K562 (cell line): ENCODE measurements at regions not wholly inside any gene's neighbourhood (a gene's known extent, or its start where the extent isn't known, plus 50 kb on each side); places are given as distances from the start of the nearest gene placed in this dataset.

ENCODE experiments used
- ATAC-seq: fragments of 200-7000 bp; cut with Tn5 transposase; 3 replicates; pipeline ENCODE4 v1.9.1; 2020; ENCODE audit warnings: moderate library complexity
- BruUV-seq: library from RNA; stranded (reverse); fragments of 400-500 nt; replicated peaks from 2 replicates; lab custom pipeline; 2021; lab: Mats Ljungman, UMichigan
- CTCF ChIA-PET: fragments of 300-600 bp; formaldehyde crosslinking; extraction: SDS; loops from one replicate; lab custom pipeline; 2021; ENCODE audit warnings: low intra/inter-chr PET ratio; lab: Yijun Ruan, JAX
- POLR2A ChIA-PET: fragments of 300-600, 350-650 bp; sonication (Branson Sonifier 250); formaldehyde crosslinking; extraction: SDS; loops from one replicate; lab custom pipeline; 2021; ENCODE audit warnings: antibody characterized with exemption, inconsistent platforms; lab: Yijun Ruan, JAX
- DNase-seq, 4 experiments: peaks; one replicate each; pipeline versions ENCODE4 v3.0.0 to v3.0.0-alpha.2; 2011 to 2018; ENCODE audit warnings: low spot score in 3 of 4, mixed read lengths in 3 of 4; ENCODE audit errors: extremely low read depth in 1 of 4
- FAIRE-seq: peaks from 2 replicates; lab custom pipeline; 2011; peaks lifted over from hg19 to GRCh38; lab: Jason Lieb, UNC
- H2AFZ ChIP-seq: 2 replicates; pipeline ENCODE4 v1.6.0; 2011; ENCODE audit warnings: low read depth, low read length, control low read depth, inconsistent platforms
- H3K27ac ChIP-seq: fragments of 200-600 bp; 3 replicates; pipeline ENCODE4 v1.8.0; 2011; ENCODE audit warnings: low read depth, mild to moderate bottlenecking, control low read depth, inconsistent platforms, low read length, moderate library complexity, mixed read lengths; ENCODE audit errors: extremely low read depth
- H3K27me3 ChIP-seq, 2 experiments: fragments of 300-600 bp in 1 of 2; 2 replicates in 1 of 2; 3 replicates in 1 of 2; pipeline versions ENCODE4 v1.6.0 to v1.8.0; 2011; ENCODE audit warnings: inconsistent platforms in 2 of 2, low read length in 2 of 2, mild to moderate bottlenecking in 1 of 2, mixed read lengths in 1 of 2, moderate library complexity in 1 of 2; ENCODE audit not compliant: control insufficient read depth in 2 of 2, insufficient read depth in 2 of 2
- H3K36me3 ChIP-seq: fragments of 300-600 bp; 3 replicates; pipeline ENCODE4 v1.8.0; 2011; ENCODE audit warnings: mild to moderate bottlenecking, low read length, inconsistent platforms; ENCODE audit not compliant: control insufficient read depth, insufficient read depth
- H3K4me1 ChIP-seq, 2 experiments: fragments of 200-600 bp in 1 of 2; replicated peaks in 1 of 2; 2 replicates in 1 of 2; 3 replicates in 1 of 2; pipeline versions ENCODE4 v1.5.1 to v1.8.0; 2011; ENCODE audit warnings: inconsistent platforms in 2 of 2, low read length in 2 of 2, mild to moderate bottlenecking in 1 of 2, mixed read lengths in 1 of 2, moderate library complexity in 1 of 2; ENCODE audit not compliant: control insufficient read depth in 2 of 2, insufficient read depth in 2 of 2
- H3K4me2 ChIP-seq: 2 replicates; pipeline ENCODE4 v1.6.1; 2011; ENCODE audit warnings: low read length, control low read depth, inconsistent platforms, mixed read lengths; ENCODE audit not compliant: insufficient read depth
- H3K4me3 ChIP-seq: fragments of 200-600 bp; sonication (generic), shearing (Covaris generic); 2 replicates; pipeline ENCODE4 v1.5.1; 2016; ENCODE audit warnings: control low read depth, inconsistent platforms
- H3K79me2 ChIP-seq: fragments of 200-600 bp; 3 replicates; pipeline ENCODE4 v1.8.0; 2011; ENCODE audit warnings: low read length, inconsistent platforms; ENCODE audit not compliant: control insufficient read depth, insufficient read depth
- H3K9ac ChIP-seq, 2 experiments: 2 replicates each; pipeline versions ENCODE4 v1.6.0 to v1.6.1; 2011; ENCODE audit warnings: low read depth in 2 of 2, low read length in 2 of 2, control low read depth in 1 of 2, inconsistent platforms in 1 of 2, mild to moderate bottlenecking in 1 of 2, mixed read lengths in 1 of 2; ENCODE audit not compliant: insufficient read depth in 1 of 2
- H3K9me1 ChIP-seq: one replicate; pipeline ENCODE4 v1.6.0; 2011; ENCODE audit warnings: inconsistent platforms, mild to moderate bottlenecking, low read length, moderate library complexity; ENCODE audit not compliant: control insufficient read depth, insufficient read depth
- H3K9me3 ChIP-seq: replicated peaks from 2 replicates; pipeline ENCODE4 v1.5.1; 2011; ENCODE audit warnings: low read depth, low read length, inconsistent platforms; ENCODE audit not compliant: control insufficient read depth, insufficient read depth
- H4K20me1 ChIP-seq: replicated peaks from 2 replicates; pipeline ENCODE4 v1.6.1; 2011; ENCODE audit warnings: low read length, inconsistent platforms, mixed read lengths; ENCODE audit not compliant: control insufficient read depth, insufficient read depth
- BMI1 ChIP-seq: fragments of 150-350 bp; IDR thresholded peaks from 2 replicates; pipeline ENCODE4 v1.6.1; 2014; ENCODE audit warnings: low read length
- TCF7 ChIP-seq: sonication (generic); IDR thresholded peaks from 2 replicates; pipeline ENCODE4 v1.6.1; 2016; ENCODE audit warnings: antibody characterized with exemption, borderline replicate concordance
- ZNF23 ChIP-seq: fragments of 250-450 bp; sonication (Bioruptor Pico); IDR thresholded peaks from 2 replicates; pipeline ENCODE4 v1.4.0; 2020; ENCODE audit warnings: mild to moderate bottlenecking
- ZNF324 ChIP-seq: fragments of 250-450 bp; sonication (Bioruptor Pico); IDR thresholded peaks from 2 replicates; pipeline ENCODE4 v1.4.0; 2020; ENCODE audit warnings: mild to moderate bottlenecking
- WGBS: fragments of 100-300 bp; shearing (Covaris generic); methylation state at CpG from one replicate; pipeline ENCODE4 v1.1.6; 2016; ENCODE audit warnings: low coverage, mixed read lengths; ENCODE audit not compliant: insufficient coverage; ENCODE audit errors: missing lambda C conversion rate; 5-methylcytosine and 5-hydroxymethylcytosine counted together
- in situ Hi-C: fragments of 300-500 bp; cut with MboI; formaldehyde crosslinking; loops from 4 replicates; pipeline ENCODE4 v1.15.0; 2018; ENCODE audit warnings: inconsistent platforms, mixed read lengths
- intact Hi-C: fragments of 100-400 bp; cut with micrococcal nuclease; formaldehyde crosslinking; loops from 2 replicates; pipeline ENCODE4 v1.14.2; 2022
- TF ChIP-seq, protein P1 (sequence below), 3 experiments: fragments of 200-800 bp in 1 of 3; fragments of 250-450 bp in 1 of 3; fragments of 450-650 bp in 1 of 3; sonication (Bioruptor Pico) in 1 of 3; sonication (Bioruptor generic) in 1 of 3; formaldehyde crosslinking in 1 of 3; IDR thresholded peaks; 2 replicates each; pipeline versions ENCODE4 v1.6.1 to v1.8.0; 2016 to 2022; ENCODE audit warnings: mild to moderate bottlenecking in 2 of 3, missing genetic modification characterization in 2 of 3, missing compliant biosample characterization in 1 of 3, moderate library complexity in 1 of 3
- TF ChIP-seq, protein P2 (sequence below): sonication (generic); formaldehyde crosslinking; IDR thresholded peaks from 2 replicates; pipeline ENCODE4 v1.8.1; 2022; ENCODE audit warnings: missing genetic modification reagents

DNA sequence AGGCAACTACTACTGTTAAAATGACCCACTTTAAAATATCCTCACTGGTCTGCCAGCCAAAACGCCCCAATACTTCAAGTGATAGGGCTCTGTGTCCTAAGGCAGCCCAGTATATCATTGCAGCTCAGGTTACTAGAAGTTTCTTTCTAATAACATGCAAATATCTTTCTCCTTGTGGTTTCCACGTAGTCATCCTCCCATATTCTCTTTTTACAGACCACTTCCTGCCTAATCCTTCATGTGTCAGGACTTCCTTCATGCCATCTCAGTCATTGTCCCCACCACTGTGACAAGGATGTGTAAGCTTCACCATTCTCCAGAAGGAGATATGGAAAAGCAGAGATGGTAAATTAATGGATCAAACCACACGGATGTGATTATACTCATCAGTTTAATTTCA lies 813.7 kb downstream of the MAT2B start:
- Histone ChIP-seq H3K79me2 (no peaks in the 10 kb centered on the region), H3K9me3 (no peaks in the 10 kb centered on the region), H3K9ac (no peak overlapping the region), H4K20me1 (no peaks in the 10 kb centered on the region), H3K27ac (no peak overlapping the region)
- DNase-seq (no peak), FAIRE-seq (no peak)
- POLR2A ChIA-PET = interaction anchor here (1.4 kb wide), 1 partner anchor 38 kb away, joined by 3 read pairs; no protein-coding TSS in a partner anchor
- TF ChIP-seq TCF7 (no peak), ZNF324 (CRISPR knock-in tag) (no peak), BMI1 (no peak), ZNF23 (CRISPR knock-in tag) (no peak)
- TF ChIP-seq, protein P1, sequence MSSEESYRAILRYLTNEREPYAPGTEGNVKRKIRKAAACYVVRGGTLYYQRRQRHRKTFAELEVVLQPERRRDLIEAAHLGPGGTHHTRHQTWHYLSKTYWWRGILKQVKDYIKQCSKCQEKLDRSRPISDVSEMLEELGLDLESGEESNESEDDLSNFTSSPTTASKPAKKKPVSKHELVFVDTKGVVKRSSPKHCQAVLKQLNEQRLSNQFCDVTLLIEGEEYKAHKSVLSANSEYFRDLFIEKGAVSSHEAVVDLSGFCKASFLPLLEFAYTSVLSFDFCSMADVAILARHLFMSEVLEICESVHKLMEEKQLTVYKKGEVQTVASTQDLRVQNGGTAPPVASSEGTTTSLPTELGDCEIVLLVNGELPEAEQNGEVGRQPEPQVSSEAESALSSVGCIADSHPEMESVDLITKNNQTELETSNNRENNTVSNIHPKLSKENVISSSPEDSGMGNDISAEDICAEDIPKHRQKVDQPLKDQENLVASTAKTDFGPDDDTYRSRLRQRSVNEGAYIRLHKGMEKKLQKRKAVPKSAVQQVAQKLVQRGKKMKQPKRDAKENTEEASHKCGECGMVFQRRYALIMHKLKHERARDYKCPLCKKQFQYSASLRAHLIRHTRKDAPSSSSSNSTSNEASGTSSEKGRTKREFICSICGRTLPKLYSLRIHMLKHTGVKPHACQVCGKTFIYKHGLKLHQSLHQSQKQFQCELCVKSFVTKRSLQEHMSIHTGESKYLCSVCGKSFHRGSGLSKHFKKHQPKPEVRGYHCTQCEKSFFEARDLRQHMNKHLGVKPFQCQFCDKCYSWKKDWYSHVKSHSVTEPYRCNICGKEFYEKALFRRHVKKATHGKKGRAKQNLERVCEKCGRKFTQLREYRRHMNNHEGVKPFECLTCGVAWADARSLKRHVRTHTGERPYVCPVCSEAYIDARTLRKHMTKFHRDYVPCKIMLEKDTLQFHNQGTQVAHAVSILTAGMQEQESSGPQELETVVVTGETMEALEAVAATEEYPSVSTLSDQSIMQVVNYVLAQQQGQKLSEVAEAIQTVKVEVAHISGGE (CRISPR knock-in tag; IDR thresholded peaks at IDR 0.05) = no peak
- TF ChIP-seq, protein P2, sequence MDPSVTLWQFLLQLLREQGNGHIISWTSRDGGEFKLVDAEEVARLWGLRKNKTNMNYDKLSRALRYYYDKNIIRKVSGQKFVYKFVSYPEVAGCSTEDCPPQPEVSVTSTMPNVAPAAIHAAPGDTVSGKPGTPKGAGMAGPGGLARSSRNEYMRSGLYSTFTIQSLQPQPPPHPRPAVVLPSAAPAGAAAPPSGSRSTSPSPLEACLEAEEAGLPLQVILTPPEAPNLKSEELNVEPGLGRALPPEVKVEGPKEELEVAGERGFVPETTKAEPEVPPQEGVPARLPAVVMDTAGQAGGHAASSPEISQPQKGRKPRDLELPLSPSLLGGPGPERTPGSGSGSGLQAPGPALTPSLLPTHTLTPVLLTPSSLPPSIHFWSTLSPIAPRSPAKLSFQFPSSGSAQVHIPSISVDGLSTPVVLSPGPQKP = no peak
- TF ChIP-seq, all 486 proteins: peak for 0
- no peak overlapping the region for H3K4me2 ChIP-seq
- no peaks in the 10 kb centered on the region for H3K4me1 ChIP-seq
- H3K36me3 ChIP-seq = no peaks in the 10 kb centered on the region
- 9% methylated on average over 3 of the region's 3 CpGs for WGBS
- H3K27me3 ChIP-seq = no peaks in the 10 kb centered on the region
- no TSS peak for BruUV-seq
- no peak overlapping the region for H2AFZ ChIP-seq
- CTCF ChIA-PET = no interaction called here
- no peak for ATAC-seq
- in situ Hi-C loops = no loop called here
- intact Hi-C loops = no loop called here
- H3K4me3 ChIP-seq = no peak overlapping the region
- H3K9me1 ChIP-seq = no peaks in the 10 kb centered on the region
